Smooth muscle cell of the brain vasculature (primary cell): ENCODE measurements at regions not wholly inside any gene's neighbourhood (a gene's known extent, or its start where the extent isn't known, plus 50 kb on each side); places are given as distances from the start of the nearest gene placed in this dataset.

ENCODE experiments used
- DNase-seq: peaks from one replicate; pipeline ENCODE4 v3.0.0-alpha.2; 2012; ENCODE audit warnings: low read depth, low spot score

DNA sequence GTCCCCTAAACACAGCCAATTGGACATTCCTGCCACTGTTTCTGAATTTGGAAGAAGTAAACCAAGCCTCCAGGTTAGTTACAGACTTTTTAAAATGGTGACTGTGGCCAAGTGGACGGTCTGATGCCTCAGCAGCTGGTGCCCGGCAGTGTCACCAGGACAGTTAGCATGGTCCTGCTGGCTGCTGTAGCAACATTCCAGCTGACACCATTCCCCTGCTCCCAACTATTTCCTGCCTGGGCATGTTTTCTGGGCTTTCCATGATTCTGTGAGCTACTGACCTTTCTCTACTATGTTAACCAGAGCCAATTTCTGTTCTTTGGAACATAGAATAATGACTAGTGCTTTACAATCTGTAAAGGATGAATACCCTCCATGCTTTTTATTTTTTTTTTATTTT lies 95.0 kb downstream of the TLR5 start:
- DNase-seq: no peak

DNA sequence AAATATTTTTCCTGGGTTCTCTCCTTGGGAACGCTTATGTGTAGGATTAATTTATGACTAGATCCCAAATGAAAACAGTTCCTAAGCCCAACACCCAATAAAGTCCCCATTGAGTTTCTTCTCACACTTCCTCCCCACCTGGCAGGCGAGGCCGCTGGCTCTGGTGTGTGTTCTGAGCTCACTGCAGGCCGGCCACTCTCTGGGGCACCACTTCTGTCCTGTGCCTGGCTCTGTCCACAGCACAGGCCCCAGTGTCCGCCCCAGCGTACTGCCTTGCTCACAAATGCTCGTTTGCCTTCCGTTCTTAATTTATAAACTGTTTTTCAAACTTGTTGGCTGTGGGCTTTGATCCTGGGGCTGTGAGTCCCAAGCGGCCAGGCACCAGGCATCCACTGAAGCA lies 90.6 kb downstream of the TLR5 start:
- DNase-seq: no peak

DNA sequence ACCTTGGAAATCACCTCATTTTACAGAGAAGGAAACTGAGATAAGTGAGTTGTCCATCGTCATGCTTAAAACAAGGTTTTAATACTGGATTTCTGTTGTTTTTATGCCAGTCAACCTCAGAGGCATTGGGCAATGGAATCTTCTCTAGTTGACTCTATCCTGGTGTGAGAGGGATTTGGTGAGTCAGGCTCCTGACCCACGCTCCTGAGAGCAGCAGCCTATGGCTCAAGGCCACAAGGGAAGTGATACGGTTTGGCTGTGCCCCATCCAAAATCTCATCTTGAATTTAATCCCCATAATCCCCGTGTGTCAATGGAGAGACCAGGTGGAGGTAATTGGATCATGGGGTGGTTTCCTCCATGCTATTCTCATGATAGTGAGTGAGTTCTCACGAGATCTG lies 90.1 kb downstream of the TLR5 start:
- DNase-seq: no peak

DNA sequence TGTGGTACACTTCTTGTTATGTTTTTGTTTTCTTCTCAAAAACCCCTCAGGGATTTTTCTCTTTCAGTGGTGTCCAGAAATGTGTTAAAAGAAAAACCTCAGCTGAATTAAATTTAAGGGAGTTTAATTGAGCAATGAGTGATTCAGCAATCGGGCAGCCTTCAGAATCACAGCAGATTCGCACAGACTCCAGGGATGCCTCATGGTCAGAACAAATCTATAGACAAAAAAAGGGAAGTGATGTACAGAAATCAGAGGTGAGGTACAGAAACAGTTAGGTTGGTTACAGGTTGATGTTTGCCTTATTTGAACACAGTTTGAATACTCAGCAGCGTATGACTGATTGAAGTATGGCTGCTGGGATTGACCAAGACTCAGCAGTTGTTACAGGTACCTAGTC lies 86.2 kb downstream of the TLR5 start:
- DNase-seq: no peak

DNA sequence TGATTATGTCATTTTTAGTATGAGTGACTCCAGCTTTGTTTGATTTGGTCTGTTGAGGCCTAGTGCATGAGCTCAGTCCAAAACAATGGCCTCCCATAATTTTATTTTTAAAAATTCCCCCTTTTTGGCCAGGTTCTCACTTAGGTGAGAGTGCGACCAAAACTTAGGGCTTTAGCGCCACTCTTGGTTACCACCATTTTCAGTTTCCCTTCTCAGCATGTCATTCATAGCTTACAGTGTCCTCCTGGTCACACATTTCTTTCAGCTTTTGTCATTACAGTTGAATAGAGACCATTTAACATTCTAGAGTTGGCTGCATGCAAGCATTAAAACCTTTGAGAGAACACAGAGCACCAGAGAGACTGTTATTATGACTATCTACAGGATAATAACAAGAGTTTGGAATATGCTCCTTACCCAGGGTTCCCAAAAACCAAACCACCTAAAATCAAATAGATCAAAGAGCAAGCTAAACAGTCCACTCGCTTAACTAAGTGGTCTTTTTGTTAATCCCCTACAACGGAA lies 85.4 kb downstream of the TLR5 start:
- DNase-seq: no peak
